SK-N-SH treated with all-trans-retinoic acid at 6 μM for 48 hours (cell line): ENCODE measurements at regions not wholly inside any gene's neighbourhood (a gene's known extent, or its start where the extent isn't known, plus 50 kb on each side); places are given as distances from the start of the nearest gene placed in this dataset.

Experiments used
- ZFP3 ChIP-seq: fragments of 250-450 bp; sonication (Bioruptor Pico); IDR thresholded peaks from 2 replicates; pipeline ENCODE4 v1.5.0; 2020; ENCODE audit warnings: mild to moderate bottlenecking, moderate library complexity
- ZFP30 ChIP-seq: fragments of 450-650 bp; formaldehyde crosslinking; IDR thresholded peaks from 2 replicates; pipeline ENCODE4 v1.5.0; 2022; ENCODE audit warnings: mild to moderate bottlenecking, moderate library complexity
- ZNF565 ChIP-seq: fragments of 450-650 bp; formaldehyde crosslinking; conservative IDR thresholded peaks from 2 replicates; pipeline ENCODE4 v1.5.0; 2020; ENCODE audit warnings: low read depth, mild to moderate bottlenecking, moderate library complexity

DNA sequence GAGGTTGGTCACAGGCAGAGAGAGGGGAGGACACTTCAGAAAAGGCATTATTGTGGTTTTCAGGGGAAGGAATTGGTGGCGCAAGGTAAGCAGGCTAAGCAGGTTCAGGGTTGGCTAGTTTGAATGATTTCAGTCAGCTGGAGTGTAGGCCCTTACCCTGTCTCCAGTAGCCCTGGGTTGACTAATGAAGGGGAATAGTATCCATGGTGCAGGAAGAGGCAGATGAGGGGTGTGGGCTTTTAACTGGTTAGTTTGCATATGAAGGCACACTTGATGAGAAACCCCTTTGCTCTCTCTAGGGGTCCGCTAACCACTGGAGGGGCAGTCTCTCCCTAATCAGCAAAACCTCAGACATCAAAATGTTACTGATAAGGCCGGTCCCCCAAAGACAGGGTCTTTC is 249.7 kb downstream of the AASDHPPT start:
- no peak for TF ChIP-seq ZFP3 (CRISPR knock-in tag)
- TF ChIP-seq ZNF565 (CRISPR knock-in tag): no peak
- TF ChIP-seq ZFP30 (CRISPR knock-in tag): no peak
